ENCODE measurements at regions not wholly inside any gene's neighbourhood (a gene's known extent, or its start where the extent isn't known, plus 50 kb on each side); places are given as distances from the start of the nearest gene placed in this dataset.

GRCh38 chr3:151553888-151554287 is 93.0 kb upstream of the IGSF10 start:
- peaks cover 15% of the 10 kb centered on the region for H3K4me1 Mint-ChIP-seq
- 67 to 99% methylated on average over 1 to 3 of the region's 3 CpGs for WGBS, 2 experiments (ENCODE audit: insufficient coverage in 1 of 2, insufficient read length in 1 of 2)
- no peaks in the 10 kb centered on the region for H3K9me3 Mint-ChIP-seq
- no peaks in the 10 kb centered on the region for H3K36me3 ChIP-seq (ENCODE audit: control insufficient read depth, insufficient read depth, low read length)
- H3K4me3 ChIP-seq (ENCODE audit: low read length) = no peak overlapping the region
- no peaks in the 10 kb centered on the region for H3K27me3 ChIP-seq (ENCODE audit: control insufficient read depth, insufficient read depth, low read length, poor library complexity, severe bottlenecking)
- H3K9me3 ChIP-seq (ENCODE audit: control insufficient read depth, low read length) = no peaks in the 10 kb centered on the region
- DNase-seq = no peak
- no peaks in the 10 kb centered on the region for H3K36me3 Mint-ChIP-seq (ENCODE audit: low read depth)
- H3K4me1 ChIP-seq (ENCODE audit: control insufficient read depth, insufficient read depth, low read length) = peaks cover 6% of the 10 kb centered on the region
- H3K9ac ChIP-seq (ENCODE audit: extremely low read depth, low read length, poor library complexity, severe bottlenecking) = no peak overlapping the region
- H3K27ac Mint-ChIP-seq = no peak overlapping the region
- H3K4me3 Mint-ChIP-seq = no peak overlapping the region
- TF ChIP-seq CTCF (conservative IDR thresholded peaks at IDR 0.05) = no peak
- H3K27ac ChIP-seq (ENCODE audit: low read depth, low read length) = no peak overlapping the region
- H3K27me3 Mint-ChIP-seq (ENCODE audit: insufficient read depth) = no peaks in the 10 kb centered on the region

GRCh38 chr3:151552589-151552988 is 91.7 kb upstream of the IGSF10 start:
- no peaks in the 10 kb centered on the region for H3K27me3 ChIP-seq (ENCODE audit: control insufficient read depth, insufficient read depth, low read length, poor library complexity, severe bottlenecking)
- no peaks in the 10 kb centered on the region for H3K27me3 Mint-ChIP-seq (ENCODE audit: insufficient read depth)
- TF ChIP-seq CTCF (conservative IDR thresholded peaks at IDR 0.05) = no peak
- no peaks in the 10 kb centered on the region for H3K9me3 ChIP-seq (ENCODE audit: control insufficient read depth, low read length)
- WGBS, 2 experiments (ENCODE audit: insufficient coverage in 1 of 2, insufficient read length in 1 of 2) = 96% methylated on average over 2 of the region's 2 CpGs; no CpG with 5 or more reads in 1 of the 2 experiments
- H3K4me1 Mint-ChIP-seq = peaks cover 15% of the 10 kb centered on the region
- no peak overlapping the region for H3K4me3 ChIP-seq (ENCODE audit: low read length)
- H3K4me1 ChIP-seq (ENCODE audit: control insufficient read depth, insufficient read depth, low read length) = peaks cover 6% of the 10 kb centered on the region
- no peak overlapping the region for H3K4me3 Mint-ChIP-seq
- H3K27ac ChIP-seq (ENCODE audit: low read depth, low read length) = no peak overlapping the region
- H3K9ac ChIP-seq (ENCODE audit: extremely low read depth, low read length, poor library complexity, severe bottlenecking) = no peak overlapping the region
- no peak for DNase-seq
- H3K27ac Mint-ChIP-seq = no peak overlapping the region
- no peaks in the 10 kb centered on the region for H3K36me3 Mint-ChIP-seq (ENCODE audit: low read depth)
- H3K36me3 ChIP-seq (ENCODE audit: control insufficient read depth, insufficient read depth, low read length) = no peaks in the 10 kb centered on the region
- no peaks in the 10 kb centered on the region for H3K9me3 Mint-ChIP-seq

GRCh38 chr3:151550642-151551041 is 89.8 kb upstream of the IGSF10 start:
- no peaks in the 10 kb centered on the region for H3K36me3 Mint-ChIP-seq (ENCODE audit: low read depth)
- H3K4me1 Mint-ChIP-seq = peaks cover 8% of the 10 kb centered on the region
- no peaks in the 10 kb centered on the region for H3K9me3 ChIP-seq (ENCODE audit: control insufficient read depth, low read length)
- H3K27ac Mint-ChIP-seq = no peak overlapping the region
- H3K27me3 Mint-ChIP-seq (ENCODE audit: insufficient read depth) = no peaks in the 10 kb centered on the region
- WGBS, 2 experiments (ENCODE audit: insufficient coverage in 1 of 2, insufficient read length in 1 of 2) = 92 to 93% methylated on average over 5 of the region's 5 CpGs
- no peak overlapping the region for H3K4me3 ChIP-seq (ENCODE audit: low read length)
- no peak overlapping the region for H3K4me3 Mint-ChIP-seq
- H3K9ac ChIP-seq (ENCODE audit: extremely low read depth, low read length, poor library complexity, severe bottlenecking) = no peak overlapping the region
- no peak overlapping the region for H3K27ac ChIP-seq (ENCODE audit: low read depth, low read length)
- DNase-seq = no peak
- no peaks in the 10 kb centered on the region for H3K36me3 ChIP-seq (ENCODE audit: control insufficient read depth, insufficient read depth, low read length)
- peaks cover 3% of the 10 kb centered on the region for H3K4me1 ChIP-seq (ENCODE audit: control insufficient read depth, insufficient read depth, low read length)
- H3K9me3 Mint-ChIP-seq = no peaks in the 10 kb centered on the region
- no peaks in the 10 kb centered on the region for H3K27me3 ChIP-seq (ENCODE audit: control insufficient read depth, insufficient read depth, low read length, poor library complexity, severe bottlenecking)
- no peak for TF ChIP-seq CTCF (conservative IDR thresholded peaks at IDR 0.05)
